ELF-1 (cell line): ENCODE measurements at regions not wholly inside any gene's neighbourhood (a gene's known extent, or its start where the extent isn't known, plus 50 kb on each side); places are given as distances from the start of the nearest gene placed in this dataset.
A peak's percentile ranks its signal among the peaks of the same experiment; 100 is the strongest.
"Not testable (repeated sequence)": the region's sequence is repeated elsewhere in the genome, so short reads cannot be mapped to it uniquely, and the experiment has no call there.

Source experiments
- DNase-seq: peaks from one replicate; pipeline ENCODE4 v3.0.0-alpha.2; 2016; ENCODE audit warnings: low read depth, low spot score

GRCh38 chr1:60742339-60742738 is 340.0 kb upstream of the NFIA start:
- DNase-seq: no peak

- DNase-seq: no peak
Observed at GRCh38 chr1:60740154-60740553, 342.2 kb upstream of the NFIA start.

GRCh38 chr1:60739729-60740128 is 342.6 kb upstream of the NFIA start:
- DNase-seq: no peak

- no peak for DNase-seq
Observed at GRCh38 chr1:60732977-60733401, 349.4 kb upstream of the NFIA start.

- DNase-seq: no peak
Observed at GRCh38 chr1:60731321-60731720, 351.0 kb upstream of the NFIA start.

- DNase-seq: peak; percentile 94
Observed at GRCh38 chr1:60727552-60727951, 354.8 kb upstream of the NFIA start.

GRCh38 chr1:60716472-60716871 is 365.9 kb upstream of the NFIA start:
- no peak for DNase-seq

- no peak for DNase-seq
Observed at GRCh38 chr1:60715970-60716369, 366.4 kb upstream of the NFIA start.

GRCh38 chr1:60709426-60709825 is 372.9 kb upstream of the NFIA start:
- DNase-seq: no peak

- DNase-seq: no peak
Observed at GRCh38 chr1:60705026-60705425, 377.3 kb upstream of the NFIA start.

- DNase-seq: no peak
Observed at GRCh38 chr1:60703155-60703554, 379.2 kb upstream of the NFIA start.

GRCh38 chr1:60699325-60699724 is 383.0 kb upstream of the NFIA start:
- no peak for DNase-seq

- no peak for DNase-seq
Observed at GRCh38 chr1:60697204-60697994, 385.0 kb upstream of the NFIA start.

GRCh38 chr1:60696512-60696911 is 385.8 kb upstream of the NFIA start:
- DNase-seq: no peak

GRCh38 chr1:60695716-60696171 is 386.6 kb upstream of the NFIA start:
- no peak for DNase-seq

- DNase-seq: no peak
Observed at GRCh38 chr1:60694980-60695379, 387.4 kb upstream of the NFIA start.

- no peak for DNase-seq
Observed at GRCh38 chr1:60692031-60692430, 390.3 kb upstream of the NFIA start.

- not testable (repeated sequence) for DNase-seq
Observed at GRCh38 chr1:60688221-60688620, 394.1 kb upstream of the NFIA start.

- DNase-seq: no peak
Observed at GRCh38 chr1:60681095-60681860, 401.1 kb upstream of the NFIA start.

GRCh38 chr1:60679524-60680375 is 402.6 kb upstream of the NFIA start:
- DNase-seq: no peak

GRCh38 chr1:60678802-60679201 is 403.6 kb upstream of the NFIA start:
- DNase-seq: no peak

- DNase-seq: no peak
Observed at GRCh38 chr1:60678391-60678790, 404.0 kb upstream of the NFIA start.
